ENCODE measurements at regions not wholly inside any gene's neighbourhood (a gene's known extent, or its start where the extent isn't known, plus 50 kb on each side); places are given as distances from the start of the nearest gene placed in this dataset.

- TF ChIP-seq ATF2 (IDR thresholded peaks at IDR 0.05; ENCODE audit: low read length) (no peak), KDM1A (IDR thresholded peaks at IDR 0.05; ENCODE audit: borderline replicate concordance, low read length) (no peak), SAP30 (IDR thresholded peaks at IDR 0.05; ENCODE audit: insufficient read depth, insufficient replicate concordance, low read length) (no peak), CBX5 (IDR thresholded peaks at IDR 0.05; ENCODE audit: low read depth, low read length) (no peak), RXRA (IDR thresholded peaks at IDR 0.05; ENCODE audit: insufficient read depth, low read depth, low read length) (no peak)
Measured at GRCh38 chr13:55745828-55746227, 1394.9 kb upstream of the PRR20A start (continued).

Data from H1 (cell line).